ENCODE measurements at regions not wholly inside any gene's neighbourhood (a gene's known extent, or its start where the extent isn't known, plus 50 kb on each side); places are given as distances from the start of the nearest gene placed in this dataset.

- Mint-ChIP-seq H3K36me3 (ENCODE audit: low read depth) (no peaks in the 10 kb centered on the region), H3K9me3 (peaks cover 9% of the 10 kb centered on the region), H3K27ac (no peak overlapping the region), H3K4me1 (ENCODE audit: low read depth) (no peaks in the 10 kb centered on the region), H3K27me3 (no peaks in the 10 kb centered on the region), H3K4me3 (no peak overlapping the region)
- H3K4me3 ChIP-seq (ENCODE audit: low read length), result no peak overlapping the region
- ChIA-PET POLR2A (no interaction called here), CTCF (no interaction called here)
- DNase-seq (no peak), ATAC-seq (ENCODE audit: poor library complexity) (no peak)
- TF ChIP-seq CTCF (IDR thresholded peaks at IDR 0.05), result no peak
- no peaks in the 10 kb centered on the region for H3K36me3 ChIP-seq (ENCODE audit: insufficient read depth, low read length)
- no peak overlapping the region for H3K27ac ChIP-seq (ENCODE audit: low read depth in 1 of 2, low read length in 2 of 2)
- H3K4me1 ChIP-seq (ENCODE audit: insufficient read depth, low read length), result no peaks in the 10 kb centered on the region
- H3K27me3 ChIP-seq (ENCODE audit: control insufficient read depth in 1 of 2, insufficient read depth in 2 of 2, low read length in 2 of 2), result no peaks in the 10 kb centered on the region
- H3K9me3 ChIP-seq (ENCODE audit: control insufficient read depth in 1 of 2, insufficient read depth in 1 of 2, low read length in 2 of 2), result peaks cover 3 to 9% of the 10 kb centered on the region in 2 experiments
- intact Hi-C loops (cut with DNase I, micrococcal nuclease), result no loop called here
Observed at GRCh38 chr4:31947101-31947500, 1226.9 kb downstream of the PCDH7 start.

- Mint-ChIP-seq H3K4me3 (no peak overlapping the region), H3K9me3 (peaks cover 9% of the 10 kb centered on the region), H3K27me3 (no peaks in the 10 kb centered on the region), H3K4me1 (ENCODE audit: low read depth) (no peaks in the 10 kb centered on the region), H3K36me3 (ENCODE audit: low read depth) (no peaks in the 10 kb centered on the region), H3K27ac (no peak overlapping the region)
- Histone ChIP-seq H3K36me3 (ENCODE audit: insufficient read depth, low read length) (no peaks in the 10 kb centered on the region), H3K4me1 (ENCODE audit: insufficient read depth, low read length) (no peaks in the 10 kb centered on the region), H3K27ac (ENCODE audit: low read depth in 1 of 2, low read length in 2 of 2) (no peak overlapping the region), H3K4me3 (ENCODE audit: low read length) (no peak overlapping the region), H3K27me3 (ENCODE audit: control insufficient read depth in 1 of 2, insufficient read depth in 2 of 2, low read length in 2 of 2) (no peaks in the 10 kb centered on the region), H3K9me3 (ENCODE audit: control insufficient read depth in 1 of 2, insufficient read depth in 1 of 2, low read length in 2 of 2) (peaks cover 3 to 9% of the 10 kb centered on the region in 2 experiments)
- ChIA-PET POLR2A (no interaction called here), CTCF (no interaction called here)
- DNase-seq (no peak), ATAC-seq (ENCODE audit: poor library complexity) (no peak)
- intact Hi-C loops (cut with DNase I, micrococcal nuclease), result no loop called here
- TF ChIP-seq CTCF (IDR thresholded peaks at IDR 0.05), result no peak
Observed at GRCh38 chr4:31949045-31949444, 1228.9 kb downstream of the PCDH7 start.

- no peak for DNase-seq
- Histone ChIP-seq H3K9me3 (ENCODE audit: control insufficient read depth in 1 of 2, insufficient read depth in 1 of 2, low read length in 2 of 2) (no peaks in the 10 kb centered on the region), H3K4me1 (ENCODE audit: insufficient read depth, low read length) (no peaks in the 10 kb centered on the region), H3K4me3 (ENCODE audit: low read length) (no peak overlapping the region), H3K36me3 (ENCODE audit: insufficient read depth, low read length) (no peaks in the 10 kb centered on the region), H3K27me3 (ENCODE audit: control insufficient read depth in 1 of 2, insufficient read depth in 2 of 2, low read length in 2 of 2) (no peaks in the 10 kb centered on the region), H3K27ac (ENCODE audit: low read depth in 1 of 2, low read length in 2 of 2) (no peak overlapping the region)
- ATAC-seq (ENCODE audit: poor library complexity), result no peak
- H3K36me3 Mint-ChIP-seq (ENCODE audit: low read depth), result no peaks in the 10 kb centered on the region
- H3K4me1 Mint-ChIP-seq (ENCODE audit: low read depth), result no peaks in the 10 kb centered on the region
- H3K27ac Mint-ChIP-seq, result no peak overlapping the region
- no peaks in the 10 kb centered on the region for H3K27me3 Mint-ChIP-seq
- intact Hi-C loops (cut with DNase I, micrococcal nuclease), result no loop called here
- CTCF ChIA-PET, result no interaction called here
- peaks cover 11% of the 10 kb centered on the region for H3K9me3 Mint-ChIP-seq
- no peak for TF ChIP-seq CTCF (IDR thresholded peaks at IDR 0.05)
- H3K4me3 Mint-ChIP-seq, result no peak overlapping the region
- POLR2A ChIA-PET, result no interaction called here
Observed at GRCh38 chr4:31955346-31955745, 1235.2 kb downstream of the PCDH7 start.
